Epithelial cell of proximal tubule (primary cell): ENCODE measurements at regions not wholly inside any gene's neighbourhood (a gene's known extent, or its start where the extent isn't known, plus 50 kb on each side); places are given as distances from the start of the nearest gene placed in this dataset.

ENCODE experiments used
- DNase-seq: peaks from one replicate; pipeline ENCODE4 v3.0.0-alpha.2; 2011; ENCODE audit warnings: low read depth
- H3K4me3 ChIP-seq: 2 replicates; pipeline ENCODE4 v1.5.1; 2011; ENCODE audit warnings: low read depth, mild to moderate bottlenecking, low read length
- CTCF ChIP-seq: conservative IDR thresholded peaks from 2 replicates; pipeline ENCODE4 v1.5.1; 2012; ENCODE audit warnings: low read depth, mild to moderate bottlenecking, low read length

- H3K4me3 ChIP-seq = no peak overlapping the region
- no peak for TF ChIP-seq CTCF
- peak; percentile 96 for DNase-seq
Measured at GRCh38 chr20:19815553-19815991, 57.5 kb downstream of the RIN2 start.

GRCh38 chr20:19816386-19816785, 58.3 kb downstream of the RIN2 start:
- DNase-seq = no peak
- H3K4me3 ChIP-seq = no peak overlapping the region
- no peak for TF ChIP-seq CTCF

- no peak overlapping the region for H3K4me3 ChIP-seq
- peak; percentile 60 for DNase-seq
- TF ChIP-seq CTCF = no peak
Measured at GRCh38 chr20:19817017-19817416, 59.0 kb downstream of the RIN2 start.

GRCh38 chr20:19819149-19819548, 61.1 kb downstream of the RIN2 start:
- TF ChIP-seq CTCF = no peak
- DNase-seq = no peak
- no peak overlapping the region for H3K4me3 ChIP-seq

GRCh38 chr20:19820555-19821211, 62.6 kb downstream of the RIN2 start:
- no peak overlapping the region for H3K4me3 ChIP-seq
- DNase-seq = no peak
- TF ChIP-seq CTCF = no peak

GRCh38 chr20:19821606-19822005, 63.5 kb downstream of the RIN2 start:
- TF ChIP-seq CTCF = no peak
- no peak for DNase-seq
- no peak overlapping the region for H3K4me3 ChIP-seq

GRCh38 chr20:19823216-19823615, 65.2 kb downstream of the RIN2 start:
- no peak for DNase-seq
- no peak overlapping the region for H3K4me3 ChIP-seq
- no peak for TF ChIP-seq CTCF
